GM19452 (cell line): ENCODE measurements at regions not wholly inside any gene's neighbourhood (a gene's known extent, or its start where the extent isn't known, plus 50 kb on each side); places are given as distances from the start of the nearest gene placed in this dataset.

ENCODE experiments used
- ATAC-seq: cut with Tn5 transposase; IDR thresholded peaks from one replicate; pipeline ENCODE4 v1.9.1; 2021; ENCODE audit not compliant: unreplicated experiment

DNA sequence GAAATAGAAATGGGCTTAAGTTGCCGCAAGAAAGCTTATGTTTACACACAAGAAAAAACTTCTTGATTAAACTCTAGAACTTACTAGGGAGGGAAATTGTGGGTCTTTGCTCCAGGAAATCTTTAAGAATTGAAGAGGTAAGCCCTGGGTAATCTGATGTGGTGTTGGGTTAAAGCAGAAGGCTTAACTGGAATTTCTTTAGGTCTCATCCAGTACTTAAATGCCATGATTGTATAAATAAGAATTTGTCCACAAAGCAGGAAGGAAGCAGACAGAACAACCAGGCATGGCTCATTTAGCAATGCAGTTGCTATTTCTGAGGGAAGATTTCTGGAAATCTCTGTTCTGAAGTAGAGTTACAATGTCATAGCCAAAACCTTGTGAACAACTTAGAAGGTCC lies 360.4 kb downstream of the KLF5 start:
- no peak for ATAC-seq

DNA sequence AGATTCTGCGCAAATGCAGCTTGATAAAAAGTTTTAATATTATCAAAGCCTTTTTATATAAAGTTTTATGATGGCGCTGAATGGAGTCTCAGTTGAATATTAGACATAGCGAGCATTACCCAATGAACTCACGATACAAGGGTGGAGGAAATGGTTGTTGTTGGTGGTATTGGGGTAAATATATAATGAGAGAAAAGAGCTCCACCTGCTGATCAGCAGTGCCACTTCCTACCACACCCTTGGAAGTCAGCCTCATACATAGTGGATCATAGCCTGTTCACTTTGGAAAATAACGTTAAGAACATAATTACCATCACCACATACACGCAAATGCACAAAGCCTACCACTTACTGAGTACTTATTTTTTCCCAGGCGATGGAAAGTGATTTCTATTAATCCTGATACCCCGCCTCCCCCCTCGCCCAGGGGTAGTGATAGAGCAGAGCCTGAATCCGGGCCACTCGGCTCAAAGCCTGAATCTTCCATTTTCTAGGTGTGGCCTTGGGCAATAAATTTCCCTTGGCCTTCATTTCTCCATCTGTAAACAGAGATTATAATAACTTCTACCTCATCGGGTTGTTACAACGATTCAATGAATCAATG lies 358.3 kb downstream of the KLF5 start:
- ATAC-seq, result no peak

DNA sequence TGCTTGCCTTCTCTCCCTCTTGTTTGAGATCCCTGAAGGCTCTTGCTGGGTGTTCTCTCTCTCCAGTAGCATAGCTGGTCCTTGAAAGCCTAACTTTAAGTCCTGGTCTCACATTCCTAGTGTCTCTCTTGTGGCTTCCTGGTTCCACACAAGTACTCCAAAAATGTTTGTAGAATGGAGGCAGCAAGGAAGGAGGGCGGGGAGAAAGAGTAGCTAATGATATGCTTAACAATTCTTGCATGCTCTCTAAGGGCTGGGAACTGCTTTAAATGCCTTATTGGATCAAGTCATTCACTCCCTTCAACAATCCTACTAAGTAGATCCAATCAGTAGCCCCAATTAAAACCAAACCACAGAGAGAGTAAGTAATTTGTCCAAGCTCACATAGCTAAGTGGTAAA lies 357.3 kb downstream of the KLF5 start:
- ATAC-seq, result no peak

DNA sequence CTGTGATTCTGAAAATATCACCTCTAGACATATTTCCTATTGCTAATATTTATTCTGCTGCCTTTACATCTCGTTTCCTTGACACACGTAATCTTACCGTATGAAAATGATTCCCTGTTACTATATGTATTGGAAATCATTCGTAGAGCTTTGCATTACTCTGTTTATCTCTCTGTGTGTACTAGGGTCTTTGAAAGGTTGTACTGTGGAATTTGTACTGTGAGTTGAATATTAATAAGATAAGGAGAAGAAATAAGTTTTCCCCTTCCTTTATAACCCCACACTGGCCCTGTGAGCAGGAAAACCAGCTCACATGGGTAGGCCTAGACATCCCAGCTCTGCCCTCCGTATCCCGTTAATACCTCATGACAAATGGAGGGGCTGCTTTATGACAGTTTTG lies 354.9 kb downstream of the KLF5 start:
- no peak for ATAC-seq

DNA sequence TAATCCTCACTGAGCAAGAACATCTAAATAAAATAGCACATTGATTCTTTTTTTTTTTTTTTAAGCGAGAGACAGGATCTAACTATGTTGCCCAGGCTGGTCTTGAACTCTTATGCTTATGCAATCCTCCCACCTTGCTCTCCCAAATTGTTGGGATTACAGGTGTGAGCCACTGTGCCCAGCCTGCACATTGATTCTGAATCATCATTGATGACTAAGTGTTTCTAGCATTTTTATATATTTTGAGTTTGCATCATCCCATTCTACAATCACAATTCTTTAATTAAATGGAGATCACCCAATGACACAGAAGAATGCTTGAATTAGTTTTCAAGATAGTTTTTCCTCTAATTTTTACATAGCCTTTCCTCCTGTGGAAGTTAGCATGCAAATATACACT lies 354.1 kb downstream of the KLF5 start:
- no peak for ATAC-seq

DNA sequence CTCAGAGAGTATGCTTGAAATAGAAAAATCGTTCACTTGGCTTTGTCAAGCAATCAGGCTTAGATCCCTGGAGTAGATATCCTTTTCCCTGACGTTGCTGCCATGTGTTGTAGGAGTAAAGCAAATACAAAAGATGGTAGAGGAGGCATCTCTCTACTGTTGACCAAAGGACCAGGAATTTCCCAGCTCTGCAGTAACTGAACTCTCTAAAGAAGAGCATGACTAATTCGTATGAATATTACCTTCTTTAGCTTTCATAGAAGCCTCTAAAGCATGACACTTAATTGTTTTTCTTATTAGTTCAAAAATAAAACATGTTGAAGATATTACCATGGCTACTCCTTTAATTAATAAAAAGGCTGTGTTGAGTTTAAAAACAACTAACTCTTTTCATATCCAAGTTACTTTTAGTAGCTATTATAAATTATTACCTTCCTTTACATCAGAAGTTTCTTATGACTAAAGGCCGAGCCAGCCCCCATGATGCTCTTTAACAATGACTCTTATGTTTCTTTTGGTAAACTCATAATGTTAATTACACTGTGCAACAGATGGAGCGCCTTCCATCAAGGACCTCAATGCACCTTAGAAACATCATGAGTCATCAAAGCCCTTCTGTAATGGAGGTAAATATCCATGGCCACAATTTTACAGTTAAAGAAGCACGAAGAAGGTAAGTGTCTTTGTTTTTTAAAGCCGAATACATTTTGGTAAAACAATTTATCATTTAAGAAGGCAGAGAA lies 352.4 kb downstream of the KLF5 start:
- no peak for ATAC-seq

DNA sequence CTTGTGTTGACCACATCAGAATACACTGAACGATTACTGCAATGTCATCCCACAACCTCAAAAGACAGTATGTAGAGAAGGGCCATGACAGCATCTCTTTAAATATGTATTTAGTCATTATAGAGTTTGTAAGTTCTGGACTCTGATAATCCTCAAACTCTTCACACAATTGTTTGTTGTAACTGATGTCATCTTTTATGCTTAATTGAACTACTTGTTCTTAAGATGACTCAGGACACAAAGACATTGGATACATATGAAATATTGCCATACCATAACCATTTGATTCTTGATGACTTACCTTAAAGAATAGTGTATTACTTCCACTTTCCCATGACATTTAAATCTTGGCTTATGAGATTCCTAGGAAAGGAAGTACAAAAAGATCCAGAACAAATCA lies 347.6 kb downstream of the KLF5 start:
- no peak for ATAC-seq

DNA sequence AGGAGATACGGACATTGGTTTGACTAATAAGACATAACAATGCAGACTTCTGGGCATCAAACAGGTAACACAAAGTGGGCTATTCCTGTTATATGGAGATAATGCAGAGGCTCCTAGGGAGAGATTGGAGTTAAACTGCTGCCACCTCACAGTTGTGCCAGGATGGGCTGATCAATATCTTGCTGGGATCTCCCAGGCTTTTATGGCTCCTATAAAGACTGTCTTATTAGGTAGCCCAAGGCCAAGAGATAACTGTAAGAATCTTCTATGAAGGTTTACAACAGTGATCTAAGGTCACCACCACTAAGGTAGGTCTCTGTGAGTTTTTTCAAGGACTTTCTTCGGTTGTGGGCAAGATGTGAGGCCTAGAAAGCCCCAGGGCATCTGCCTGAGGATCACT lies 345.8 kb downstream of the KLF5 start:
- ATAC-seq, result no peak

DNA sequence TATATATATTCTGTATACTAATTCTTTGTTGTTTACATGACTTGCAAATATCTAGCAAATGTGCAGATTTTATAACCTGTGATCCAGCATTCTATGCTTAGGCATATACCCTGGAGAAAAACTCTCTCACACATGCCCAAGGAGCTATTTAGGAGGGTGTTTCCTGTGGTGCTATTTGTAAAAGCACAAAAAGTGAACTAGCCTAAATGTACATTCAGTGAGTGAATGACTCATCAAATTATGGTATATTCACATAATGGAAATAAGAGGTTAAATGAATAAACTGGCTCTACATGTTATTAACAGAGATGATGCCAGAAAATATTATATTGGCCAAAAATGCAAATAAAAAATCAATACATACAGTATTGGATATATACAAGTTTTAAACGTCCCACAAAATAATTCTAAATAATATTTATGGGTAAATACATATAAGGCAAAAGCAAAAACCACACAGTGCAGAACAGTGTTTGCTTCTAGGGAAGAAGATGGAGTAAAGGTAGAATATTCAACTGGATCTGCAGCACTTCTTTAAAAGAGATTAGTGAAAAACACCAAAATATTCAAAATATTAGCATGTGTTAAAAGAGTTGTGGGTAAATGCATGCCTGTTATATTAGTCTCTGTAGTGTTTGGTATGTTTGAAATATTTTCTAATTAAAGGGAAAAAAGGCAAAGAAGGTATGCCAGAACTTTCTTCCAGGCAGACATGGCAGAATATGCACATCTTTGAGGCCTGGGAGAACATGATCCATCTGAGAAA lies 344.7 kb downstream of the KLF5 start:
- ATAC-seq, result no peak

DNA sequence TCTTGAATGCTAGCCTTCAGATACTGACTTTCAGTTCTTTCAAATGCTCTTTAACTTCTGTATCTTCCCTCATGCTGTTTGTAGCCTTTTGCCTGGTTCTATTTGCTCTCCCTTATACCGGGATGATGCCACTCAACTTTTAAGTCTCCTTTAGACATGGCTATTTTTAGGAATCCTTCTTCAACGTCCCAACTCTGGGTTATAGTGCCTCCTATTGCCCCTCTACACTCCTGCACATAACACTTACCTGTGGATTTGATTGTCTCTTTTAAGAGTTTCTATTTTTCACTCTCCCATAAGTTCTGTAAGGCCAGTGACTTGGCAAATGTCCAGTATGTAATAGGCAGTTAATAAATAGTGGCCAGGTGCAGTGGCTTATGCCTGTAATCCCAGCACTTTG lies 343.0 kb downstream of the KLF5 start:
- ATAC-seq, result no peak

DNA sequence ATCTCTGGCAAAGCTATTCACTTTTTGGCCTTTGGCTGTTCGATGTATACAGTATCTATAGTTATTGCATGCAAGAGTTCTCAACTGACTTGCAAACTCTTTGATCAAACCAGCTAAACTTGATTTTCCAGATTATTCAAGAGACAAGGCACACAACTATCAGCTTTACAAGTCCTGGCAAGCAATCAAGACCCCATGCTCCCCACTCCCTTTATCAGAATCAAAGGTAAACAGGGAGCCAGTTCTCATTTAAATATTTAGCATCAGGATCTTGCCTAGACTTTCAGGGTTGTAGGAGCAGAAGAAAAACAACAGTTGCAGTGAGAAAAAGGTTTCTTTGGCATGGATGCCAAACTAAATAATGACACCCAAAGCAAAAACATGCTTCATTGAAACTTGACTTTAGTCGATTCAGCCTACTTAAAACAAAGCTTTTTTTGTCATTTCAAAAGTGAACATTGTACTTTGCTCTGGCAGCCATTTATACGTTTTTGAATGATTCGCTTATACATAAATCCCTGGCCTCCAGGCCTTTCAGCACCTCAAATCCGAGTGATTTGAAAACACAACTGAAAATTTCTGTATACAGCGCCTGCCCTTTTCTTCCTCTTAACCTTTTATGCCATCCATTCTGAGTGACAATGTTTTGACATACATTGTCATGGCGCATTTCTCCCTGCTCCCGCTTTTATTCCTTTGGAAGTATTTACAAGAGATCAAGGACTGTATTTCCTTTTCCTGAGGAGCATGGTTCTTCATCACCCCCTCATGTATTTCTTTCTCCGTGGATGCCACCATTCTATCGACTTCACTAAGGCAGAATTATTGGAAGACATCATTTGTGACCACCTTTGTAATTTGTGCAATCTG lies 340.8 kb downstream of the KLF5 start:
- no peak for ATAC-seq

DNA sequence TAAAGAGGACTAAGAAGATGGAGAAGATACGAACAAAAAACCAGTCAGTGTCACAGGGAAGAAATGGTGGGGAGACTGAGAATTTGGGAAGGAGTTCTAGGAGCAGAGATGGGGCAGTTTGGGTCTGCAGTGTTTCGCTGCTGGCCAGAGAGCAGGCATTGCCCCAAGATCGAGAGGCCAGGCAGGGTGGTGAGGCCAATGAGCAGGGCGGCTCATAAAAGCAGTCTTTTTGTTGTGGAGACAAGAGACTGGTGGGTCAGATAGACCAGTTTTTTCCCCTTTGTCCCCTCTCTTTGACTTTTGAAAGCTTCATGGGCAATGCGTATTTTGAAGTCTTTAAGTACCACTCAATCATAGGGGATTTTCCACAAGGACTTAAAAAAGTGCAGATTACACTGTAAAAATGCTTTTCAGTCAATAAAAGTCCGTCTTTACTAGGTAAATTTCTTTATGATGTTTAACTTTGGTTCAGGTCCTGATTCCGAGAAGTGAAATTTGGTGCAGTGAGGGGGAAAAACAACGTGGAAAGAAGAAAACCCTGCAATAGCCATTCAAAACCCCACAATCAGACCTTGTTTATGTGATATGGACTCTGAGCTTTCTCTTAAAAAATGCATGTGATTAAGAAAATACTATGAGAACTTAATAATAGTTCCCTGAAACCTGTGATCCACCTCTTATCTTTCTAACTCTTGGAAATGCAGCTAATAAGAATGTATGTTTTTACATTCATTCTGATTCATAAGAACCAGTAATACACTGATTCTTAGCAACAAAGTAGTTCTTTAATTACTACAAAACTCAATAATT lies 338.9 kb downstream of the KLF5 start:
- no peak for ATAC-seq

DNA sequence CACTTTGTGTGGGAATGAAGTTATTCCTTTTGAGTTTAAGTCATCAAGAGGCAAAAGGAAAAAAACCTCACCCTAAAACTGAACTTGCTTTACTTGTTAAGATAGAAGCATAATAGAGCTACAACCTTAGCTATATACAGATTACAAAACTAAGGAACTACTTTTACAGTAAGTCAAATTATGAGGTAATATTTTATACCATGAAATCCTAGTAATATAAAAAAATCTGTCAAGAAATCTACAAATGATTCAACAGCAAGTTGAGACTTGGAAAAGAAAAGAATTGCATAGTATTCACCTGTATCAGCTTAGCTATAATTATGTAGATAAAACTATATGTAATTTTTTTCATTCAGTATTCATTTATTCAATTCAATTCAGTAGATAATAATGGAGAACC lies 335.3 kb downstream of the KLF5 start:
- no peak for ATAC-seq

DNA sequence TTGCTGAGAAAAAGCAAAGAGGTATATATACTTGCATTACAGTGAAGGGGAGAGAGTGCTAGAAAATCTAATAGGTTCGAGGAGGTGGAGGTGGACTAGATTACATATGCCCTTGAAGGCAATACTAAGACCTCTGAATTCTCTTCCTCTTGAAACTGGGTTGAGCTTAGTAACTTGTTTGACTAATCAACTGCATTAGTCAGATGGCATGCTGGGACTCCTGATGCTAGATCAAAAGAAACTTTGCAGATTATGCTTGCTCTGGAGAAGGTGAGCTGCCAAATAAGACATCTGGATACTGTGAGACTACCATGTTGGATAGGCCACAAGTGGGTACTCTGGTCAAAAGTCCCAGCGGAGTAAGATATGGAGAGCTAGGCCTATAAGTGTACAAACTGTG lies 331.3 kb downstream of the KLF5 start:
- no peak for ATAC-seq

DNA sequence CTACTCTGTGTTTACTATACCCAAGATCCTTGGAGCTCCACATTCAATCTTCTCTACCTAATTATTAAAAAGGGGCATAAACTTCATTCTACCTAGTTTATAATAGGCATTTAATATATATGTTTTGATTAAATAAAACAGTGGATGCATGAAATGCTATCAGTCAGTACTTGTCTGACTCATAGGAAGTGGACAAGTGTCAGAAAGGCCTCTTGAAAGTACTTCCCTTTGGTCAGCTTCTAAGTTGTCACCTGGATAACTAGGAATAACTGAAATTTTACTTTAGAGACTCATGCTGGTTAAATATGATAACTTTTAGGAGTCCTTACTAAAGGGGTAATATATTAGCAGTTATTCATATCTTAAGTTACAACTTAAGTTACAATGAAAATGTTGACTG lies 329.8 kb downstream of the KLF5 start:
- no peak for ATAC-seq

DNA sequence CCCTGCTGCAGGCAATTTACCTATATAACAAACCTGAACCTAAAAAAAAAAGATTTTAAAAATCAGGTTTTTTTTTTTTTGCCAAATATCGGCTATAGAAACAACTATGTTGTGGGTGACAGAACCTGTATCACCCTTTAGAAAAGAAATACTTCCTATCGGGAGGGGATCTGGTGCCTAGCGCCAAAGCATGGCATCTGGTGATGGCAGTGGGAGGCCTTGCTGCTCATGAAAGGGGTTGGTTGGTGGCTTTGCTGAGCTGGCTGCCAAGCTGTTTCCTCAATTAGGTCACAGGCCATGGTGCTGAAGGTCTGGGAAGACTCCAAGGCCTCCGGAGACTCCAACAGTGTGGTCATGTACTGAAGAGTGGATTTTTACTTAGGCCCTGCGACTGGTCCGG lies 328.5 kb downstream of the KLF5 start:
- ATAC-seq, result no peak

DNA sequence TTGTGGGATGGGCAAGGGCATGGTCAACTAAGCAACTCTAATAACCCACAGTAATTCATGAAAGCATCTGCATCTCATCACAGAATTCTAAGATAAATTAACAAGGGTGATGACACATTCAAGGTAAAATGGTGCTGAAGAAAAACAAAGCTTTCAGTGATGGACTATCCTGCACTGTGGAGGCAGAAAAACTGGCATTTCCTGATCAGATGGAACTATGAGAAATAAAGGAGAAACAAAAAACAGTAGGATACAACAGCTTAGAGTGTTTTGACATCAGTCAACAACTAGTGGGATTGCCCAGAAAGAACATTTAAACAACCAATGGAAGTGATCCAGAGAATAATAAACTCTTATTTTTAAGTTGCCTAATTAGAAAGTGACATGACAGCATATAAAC lies 327.0 kb downstream of the KLF5 start:
- ATAC-seq, result no peak

DNA sequence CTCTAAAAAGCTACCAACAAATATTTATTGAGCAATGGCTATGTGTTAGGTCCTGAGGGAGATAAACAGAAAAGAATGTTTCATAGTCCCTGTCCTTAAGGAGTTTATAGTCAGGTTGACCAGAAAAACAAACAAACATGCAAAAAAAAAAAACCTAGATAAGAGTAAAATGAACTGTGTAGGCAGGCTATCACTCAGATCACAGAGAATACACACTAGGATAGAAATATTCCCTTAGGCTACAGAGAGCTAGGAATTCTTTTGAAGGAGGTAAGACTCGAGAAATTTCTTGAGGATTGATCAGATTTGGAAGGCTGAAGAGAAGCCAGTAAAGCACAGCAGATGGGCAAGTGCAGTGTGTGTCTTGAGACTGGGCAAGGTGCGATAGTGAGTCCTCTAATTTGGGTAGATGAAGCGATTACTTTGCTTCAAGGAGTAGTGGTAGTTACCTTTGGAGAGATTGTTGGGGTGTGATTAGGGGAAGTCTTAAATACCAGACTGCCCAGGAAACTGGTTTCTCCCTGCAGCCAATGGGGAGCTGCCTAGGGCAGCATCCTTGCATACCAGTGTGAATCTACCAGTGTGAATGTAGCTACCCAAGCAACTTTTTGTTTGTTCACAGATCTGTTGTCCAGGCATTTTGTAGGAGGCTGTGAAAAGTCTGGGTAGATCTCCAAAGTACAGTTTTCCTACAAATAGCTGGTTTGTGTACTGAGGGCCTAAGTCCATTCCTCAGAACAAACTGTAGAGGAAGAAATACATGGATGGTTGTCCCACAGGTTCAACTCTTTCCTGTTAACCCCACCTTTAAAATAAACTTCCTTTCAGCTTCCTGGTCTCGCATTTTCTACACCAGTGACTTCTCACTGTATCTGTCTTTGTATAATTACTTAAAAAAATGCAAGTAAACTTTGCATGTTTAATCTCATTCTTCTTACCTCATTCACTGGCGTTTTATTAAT lies 314.1 kb downstream of the KLF5 start:
- no peak for ATAC-seq

DNA sequence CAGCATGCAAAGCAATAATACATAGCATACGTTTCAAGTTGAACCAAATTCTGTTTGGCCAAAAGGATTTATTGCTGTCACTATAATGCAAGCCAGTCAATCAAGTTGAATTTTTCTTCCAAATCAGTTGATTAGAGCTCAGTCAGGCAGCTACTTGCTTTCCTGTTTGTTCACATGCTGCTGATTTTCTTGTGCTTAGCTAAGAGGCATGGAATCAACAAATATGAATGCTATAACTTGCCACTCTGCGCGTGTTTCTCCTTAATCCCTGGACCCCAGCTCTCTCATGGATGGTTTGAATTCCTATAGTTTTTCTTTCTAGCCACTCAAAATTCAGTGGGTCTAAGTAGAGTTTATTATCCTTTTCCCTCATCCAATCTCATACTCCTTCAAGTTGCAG lies 311.3 kb downstream of the KLF5 start:
- ATAC-seq, result no peak
